ENCODE measurements at regions not wholly inside any gene's neighbourhood (a gene's known extent, or its start where the extent isn't known, plus 50 kb on each side); places are given as distances from the start of the nearest gene placed in this dataset.

DNA sequence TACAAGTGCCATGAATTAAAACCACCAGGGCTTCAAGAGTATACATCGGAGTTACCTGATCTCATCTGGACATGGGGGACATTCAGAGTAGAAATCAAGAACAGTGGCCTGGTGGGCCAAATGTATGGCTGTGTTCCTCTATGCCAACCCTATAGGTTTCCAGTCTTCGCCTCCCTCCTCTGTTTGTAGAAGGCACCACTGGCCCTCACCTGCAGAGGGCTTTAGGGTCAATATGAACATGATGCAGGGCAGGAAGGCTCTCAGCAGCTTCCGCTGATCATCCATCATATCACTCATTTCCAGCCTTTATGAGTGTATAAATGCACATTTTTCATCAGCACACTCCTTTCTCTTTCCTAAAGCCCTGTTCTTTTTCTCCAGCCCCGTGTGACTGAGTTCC is 555.5 kb upstream of the BRINP1 start:
- TF ChIP-seq POLR2AphosphoS5 (IDR thresholded peaks at IDR 0.05) = no peak
- TF ChIP-seq, protein P1, sequence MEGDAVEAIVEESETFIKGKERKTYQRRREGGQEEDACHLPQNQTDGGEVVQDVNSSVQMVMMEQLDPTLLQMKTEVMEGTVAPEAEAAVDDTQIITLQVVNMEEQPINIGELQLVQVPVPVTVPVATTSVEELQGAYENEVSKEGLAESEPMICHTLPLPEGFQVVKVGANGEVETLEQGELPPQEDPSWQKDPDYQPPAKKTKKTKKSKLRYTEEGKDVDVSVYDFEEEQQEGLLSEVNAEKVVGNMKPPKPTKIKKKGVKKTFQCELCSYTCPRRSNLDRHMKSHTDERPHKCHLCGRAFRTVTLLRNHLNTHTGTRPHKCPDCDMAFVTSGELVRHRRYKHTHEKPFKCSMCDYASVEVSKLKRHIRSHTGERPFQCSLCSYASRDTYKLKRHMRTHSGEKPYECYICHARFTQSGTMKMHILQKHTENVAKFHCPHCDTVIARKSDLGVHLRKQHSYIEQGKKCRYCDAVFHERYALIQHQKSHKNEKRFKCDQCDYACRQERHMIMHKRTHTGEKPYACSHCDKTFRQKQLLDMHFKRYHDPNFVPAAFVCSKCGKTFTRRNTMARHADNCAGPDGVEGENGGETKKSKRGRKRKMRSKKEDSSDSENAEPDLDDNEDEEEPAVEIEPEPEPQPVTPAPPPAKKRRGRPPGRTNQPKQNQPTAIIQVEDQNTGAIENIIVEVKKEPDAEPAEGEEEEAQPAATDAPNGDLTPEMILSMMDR (IDR thresholded peaks at IDR 0.05 in 8 of 11, conservative IDR thresholded peaks at IDR 0.05 in 3 of 11) = no peak

Data from spleen (tissue), 7 donors.